Non-pigmented ciliary epithelial cell (primary cell): ENCODE measurements at regions not wholly inside any gene's neighbourhood (a gene's known extent, or its start where the extent isn't known, plus 50 kb on each side); places are given as distances from the start of the nearest gene placed in this dataset.

ENCODE experiments used
- DNase-seq: peaks from one replicate; pipeline ENCODE4 v3.0.0-alpha.2; 2010; ENCODE audit warnings: low read depth

- no peak for DNase-seq
Observed at GRCh38 chr6:115720900-115721299, 339.8 kb downstream of the FRK start.

GRCh38 chr6:115717472-115717871, 343.2 kb downstream of the FRK start:
- DNase-seq: no peak

GRCh38 chr6:115717062-115717461, 343.6 kb downstream of the FRK start:
- DNase-seq: no peak

- DNase-seq: no peak
Observed at GRCh38 chr6:115712291-115712961, 348.3 kb downstream of the FRK start.

- DNase-seq: no peak
Observed at GRCh38 chr6:115708850-115709249, 351.8 kb downstream of the FRK start.

GRCh38 chr6:115706981-115707380, 353.7 kb downstream of the FRK start:
- DNase-seq: no peak

- DNase-seq: no peak
Observed at GRCh38 chr6:115706324-115706723, 354.4 kb downstream of the FRK start.

- no peak for DNase-seq
Observed at GRCh38 chr6:115704028-115704427, 356.7 kb downstream of the FRK start.

GRCh38 chr6:115691433-115691832, 369.3 kb downstream of the FRK start:
- no peak for DNase-seq

GRCh38 chr6:115690854-115691253, 369.8 kb downstream of the FRK start:
- DNase-seq: no peak

GRCh38 chr6:115681978-115682775, 378.5 kb downstream of the FRK start:
- no peak for DNase-seq

- DNase-seq: no peak
Observed at GRCh38 chr6:115680621-115681020, 380.1 kb downstream of the FRK start.

- DNase-seq: no peak
Observed at GRCh38 chr6:115677198-115677597, 383.5 kb downstream of the FRK start.

- no peak for DNase-seq
Observed at GRCh38 chr6:115675443-115675842, 385.2 kb downstream of the FRK start.

GRCh38 chr6:115668781-115669180, 391.9 kb downstream of the FRK start:
- no peak for DNase-seq

- no peak for DNase-seq
Observed at GRCh38 chr6:115668211-115668610, 392.5 kb downstream of the FRK start.

- no peak for DNase-seq
Observed at GRCh38 chr6:115667478-115668026, 393.1 kb downstream of the FRK start.

GRCh38 chr6:115666997-115667396, 393.7 kb downstream of the FRK start:
- DNase-seq: no peak

- no peak for DNase-seq
Observed at GRCh38 chr6:115665310-115665709, 395.4 kb downstream of the FRK start.

GRCh38 chr6:115663681-115664080, 397.0 kb downstream of the FRK start:
- DNase-seq: no peak

GRCh38 chr6:115643762-115644161, 416.9 kb downstream of the FRK start:
- peak; percentile 56 for DNase-seq

GRCh38 chr6:115634887-115635286, 425.8 kb downstream of the FRK start:
- DNase-seq: no peak

GRCh38 chr6:115634131-115634530, 426.6 kb downstream of the FRK start:
- DNase-seq: no peak
